Activated naive CD8-positive, alpha-beta T cell (primary cell): ENCODE measurements at regions not wholly inside any gene's neighbourhood (a gene's known extent, or its start where the extent isn't known, plus 50 kb on each side); places are given as distances from the start of the nearest gene placed in this dataset.
"Not testable (repeated sequence)": the region's sequence is repeated elsewhere in the genome, so short reads cannot be mapped to it uniquely, and the experiment has no call there.

Experiments used
- H3K27ac Mint-ChIP-seq: one replicate; pipeline ENCODE4 v1.8.0; 2021; ENCODE audit warnings: mixed read lengths
- H3K27me3 Mint-ChIP-seq: one replicate; pipeline ENCODE4 v1.8.0; 2021; ENCODE audit warnings: mixed read lengths
- H3K36me3 Mint-ChIP-seq: one replicate; pipeline ENCODE4 v1.8.0; 2021; ENCODE audit warnings: mixed read lengths
- H3K4me1 Mint-ChIP-seq: one replicate; pipeline ENCODE4 v1.8.0; 2021; ENCODE audit warnings: low read depth, mixed read lengths
- H3K4me3 Mint-ChIP-seq: one replicate; pipeline ENCODE4 v1.8.0; 2021; ENCODE audit warnings: mild to moderate bottlenecking, mixed read lengths
- H3K9me3 Mint-ChIP-seq: one replicate; pipeline ENCODE4 v1.8.0; 2021; ENCODE audit warnings: low read depth, mixed read lengths

GRCh38 chr9:66152406-66152805, 415.5 kb downstream of the FOXD4L4 start:
- not testable (repeated sequence) for H3K4me1 Mint-ChIP-seq, H3K27me3 Mint-ChIP-seq, H3K4me3 Mint-ChIP-seq, H3K36me3 Mint-ChIP-seq, H3K27ac Mint-ChIP-seq, H3K9me3 Mint-ChIP-seq

DNA sequence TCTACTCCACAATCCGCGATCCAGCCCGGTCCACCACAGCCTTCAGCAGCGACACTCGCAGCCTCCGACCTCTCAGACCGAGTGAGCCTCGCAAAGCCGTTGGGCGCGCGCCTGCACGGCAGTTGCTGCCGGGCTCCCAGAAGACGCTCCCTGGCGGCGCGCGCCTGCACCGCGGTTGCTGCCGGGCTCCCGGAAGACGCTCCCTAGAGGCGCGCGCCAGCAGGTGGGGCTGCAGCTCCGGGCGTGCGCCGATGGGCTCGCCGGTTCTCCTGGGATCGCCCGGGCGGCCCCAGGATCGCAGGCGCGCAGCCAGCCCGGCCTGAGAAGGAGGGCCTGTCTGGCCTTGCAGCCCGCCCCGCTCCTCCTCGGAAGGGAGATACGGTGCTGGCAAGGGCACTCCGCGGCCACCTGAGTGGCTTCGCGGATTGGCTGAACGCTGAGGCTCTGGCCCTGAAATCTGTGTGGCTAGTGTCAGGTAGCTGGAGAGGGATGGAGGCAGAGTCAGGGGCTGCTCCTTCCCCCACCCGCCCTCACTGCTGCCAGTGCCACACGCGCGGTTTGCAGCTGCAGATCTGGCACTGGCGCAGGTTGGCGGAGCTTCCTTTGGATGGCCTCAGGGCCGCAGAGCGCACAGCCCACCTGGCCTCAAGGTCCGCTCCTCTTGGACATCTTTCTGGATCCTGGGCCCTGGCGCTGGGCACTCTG, 416.2 kb downstream of the FOXD4L4 start:
- not testable (repeated sequence) for H3K4me1 Mint-ChIP-seq, H3K4me3 Mint-ChIP-seq, H3K36me3 Mint-ChIP-seq, H3K9me3 Mint-ChIP-seq, H3K27me3 Mint-ChIP-seq, H3K27ac Mint-ChIP-seq

DNA sequence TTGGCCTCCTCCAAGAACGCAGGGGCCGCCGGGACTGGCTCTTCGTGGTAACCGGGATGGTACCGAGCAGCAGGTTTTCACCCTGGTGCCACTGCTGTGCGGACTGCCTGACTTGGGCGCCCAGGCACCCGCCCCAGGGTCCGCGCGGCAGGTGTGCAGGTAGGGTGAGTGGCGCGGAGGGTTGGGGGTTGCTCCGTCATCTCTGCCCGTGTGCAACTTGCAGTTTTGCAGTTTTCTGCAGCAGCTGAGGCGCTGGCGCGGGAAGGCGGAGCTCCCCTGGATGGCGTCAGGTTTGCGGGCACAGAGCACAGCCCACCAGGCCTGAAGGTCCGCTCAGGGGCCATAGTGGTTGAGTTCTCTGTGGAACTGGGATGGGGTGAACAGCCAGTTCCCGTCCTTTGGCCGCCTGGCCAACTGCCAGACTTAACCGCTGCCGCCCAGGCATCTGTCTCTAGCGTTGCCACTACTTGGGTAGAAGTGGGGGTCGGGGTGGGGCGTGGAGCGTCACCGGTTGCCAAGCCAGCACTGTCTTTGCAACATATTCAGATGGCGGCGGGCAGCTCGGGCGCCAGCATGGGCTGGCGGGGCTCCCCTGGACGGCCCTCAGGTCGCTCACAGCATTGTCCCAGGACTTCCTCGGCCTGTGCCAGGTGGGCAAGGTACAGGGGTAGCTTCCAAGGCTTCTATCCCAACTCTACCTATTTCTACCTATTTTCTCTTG, 417.2 kb downstream of the FOXD4L4 start:
- not testable (repeated sequence) for H3K4me1 Mint-ChIP-seq, H3K4me3 Mint-ChIP-seq, H3K9me3 Mint-ChIP-seq, H3K36me3 Mint-ChIP-seq, H3K27me3 Mint-ChIP-seq, H3K27ac Mint-ChIP-seq

DNA sequence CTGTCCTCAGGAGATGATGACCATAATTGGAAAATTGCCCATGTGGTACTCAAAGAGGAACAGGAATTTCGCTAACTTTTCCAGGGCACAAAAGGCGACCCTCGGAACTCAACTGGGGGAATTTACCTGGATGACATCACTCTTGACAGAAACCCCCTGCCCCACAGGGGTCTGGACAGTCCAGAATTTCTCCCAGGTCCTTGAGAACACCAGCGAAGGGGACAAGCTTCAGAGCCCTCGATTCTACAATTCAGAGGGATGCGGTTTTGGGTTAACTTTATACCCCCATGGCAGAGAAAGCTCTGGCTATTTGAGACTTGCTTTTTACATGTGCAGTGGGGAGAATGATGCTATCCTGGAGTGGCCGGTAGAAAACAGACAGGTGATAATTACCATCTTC, 445.4 kb downstream of the FOXD4L4 start:
- not testable (repeated sequence) for H3K4me3 Mint-ChIP-seq, H3K27me3 Mint-ChIP-seq, H3K27ac Mint-ChIP-seq, H3K36me3 Mint-ChIP-seq, H3K9me3 Mint-ChIP-seq, H3K4me1 Mint-ChIP-seq

DNA sequence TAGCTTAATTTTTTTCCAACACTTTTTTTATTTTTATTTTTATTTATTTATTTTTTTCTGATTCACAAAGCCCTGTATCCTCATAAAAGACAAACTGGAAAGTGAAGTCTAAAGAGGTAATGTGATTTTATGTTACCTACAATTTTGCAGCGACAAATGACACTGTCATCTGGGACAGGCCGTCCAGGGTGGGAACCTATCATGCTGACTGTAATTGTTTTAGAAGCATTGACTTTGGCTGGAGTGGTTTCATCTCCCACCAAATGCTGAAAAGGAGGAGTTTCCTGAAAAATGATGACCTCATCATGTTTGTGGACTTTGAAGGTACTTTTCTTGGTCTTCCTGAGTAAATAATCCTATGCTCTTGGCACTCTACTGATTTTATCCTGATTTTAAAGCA, 446.7 kb downstream of the FOXD4L4 start:
- H3K4me3 Mint-ChIP-seq, H3K36me3 Mint-ChIP-seq, H3K27me3 Mint-ChIP-seq, H3K9me3 Mint-ChIP-seq, H3K27ac Mint-ChIP-seq, H3K4me1 Mint-ChIP-seq: not testable (repeated sequence)

GRCh38 chr9:66197199-66197598, 460.3 kb downstream of the FOXD4L4 start:
- not testable (repeated sequence) for H3K27me3 Mint-ChIP-seq, H3K4me3 Mint-ChIP-seq, H3K36me3 Mint-ChIP-seq, H3K27ac Mint-ChIP-seq, H3K9me3 Mint-ChIP-seq, H3K4me1 Mint-ChIP-seq

GRCh38 chr9:66198421-66198820, 461.5 kb downstream of the FOXD4L4 start:
- not testable (repeated sequence) for H3K9me3 Mint-ChIP-seq, H3K4me3 Mint-ChIP-seq

GRCh38 chr9:66206617-66207016, 469.7 kb downstream of the FOXD4L4 start:
- H3K4me1 Mint-ChIP-seq = not testable (repeated sequence)

More at GRCh38 chr9:66198421-66198820, 461.5 kb downstream of the FOXD4L4 start:
- not testable (repeated sequence) for H3K27me3 Mint-ChIP-seq, H3K27ac Mint-ChIP-seq, H3K4me1 Mint-ChIP-seq, H3K36me3 Mint-ChIP-seq

DNA sequence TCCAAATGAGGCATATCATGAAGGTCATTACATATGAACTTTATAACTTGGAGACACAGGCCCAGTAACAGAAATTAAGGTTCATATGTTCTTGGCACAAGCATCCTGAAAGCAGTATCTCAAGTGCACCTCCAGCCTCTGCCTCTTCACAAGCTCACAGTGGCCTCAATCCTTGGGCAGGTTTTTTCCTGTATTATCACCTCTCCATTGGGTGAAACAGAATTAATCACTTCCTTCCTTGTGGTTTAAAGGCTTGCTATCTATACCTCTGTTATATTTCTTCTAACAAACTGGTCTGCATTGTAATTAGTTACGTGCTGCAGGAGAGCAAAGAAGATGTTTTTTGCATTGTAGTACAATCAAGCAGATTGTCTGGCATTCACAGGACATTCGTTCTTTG, 471.0 kb downstream of the FOXD4L4 start:
- H3K27ac Mint-ChIP-seq, H3K36me3 Mint-ChIP-seq, H3K4me1 Mint-ChIP-seq, H3K4me3 Mint-ChIP-seq, H3K9me3 Mint-ChIP-seq, H3K27me3 Mint-ChIP-seq: not testable (repeated sequence)

More at GRCh38 chr9:66206617-66207016, 469.7 kb downstream of the FOXD4L4 start:
- not testable (repeated sequence) for H3K9me3 Mint-ChIP-seq, H3K27me3 Mint-ChIP-seq, H3K4me3 Mint-ChIP-seq, H3K36me3 Mint-ChIP-seq, H3K27ac Mint-ChIP-seq

DNA sequence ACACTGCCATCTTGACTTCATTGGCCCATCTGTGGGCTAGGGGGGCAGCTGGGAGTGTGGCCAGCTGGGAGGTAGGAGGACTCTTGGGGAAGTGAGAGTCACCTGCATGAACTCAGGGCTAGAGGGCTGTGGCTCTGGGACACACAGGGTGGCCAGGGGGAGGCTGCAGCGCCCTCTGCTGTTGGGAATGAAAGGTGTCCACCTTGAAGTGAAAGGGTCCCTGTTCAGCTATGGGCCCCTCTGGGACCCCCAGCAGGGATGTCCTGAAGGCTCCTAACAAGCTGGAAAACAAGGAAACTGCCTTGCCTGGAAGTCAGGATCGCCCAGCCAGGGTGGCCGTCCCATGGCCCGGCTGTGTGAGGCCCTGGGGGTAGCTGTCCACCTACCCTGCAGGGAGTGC, 507.8 kb downstream of the FOXD4L4 start:
- not testable (repeated sequence) for H3K27ac Mint-ChIP-seq

GRCh38 chr9:66245481-66245880, 508.5 kb downstream of the FOXD4L4 start:
- H3K4me1 Mint-ChIP-seq, H3K4me3 Mint-ChIP-seq, H3K27ac Mint-ChIP-seq, H3K9me3 Mint-ChIP-seq, H3K36me3 Mint-ChIP-seq, H3K27me3 Mint-ChIP-seq: not testable (repeated sequence)

More for the DNA sequence above, 507.8 kb downstream of the FOXD4L4 start:
- not testable (repeated sequence) for H3K36me3 Mint-ChIP-seq, H3K4me3 Mint-ChIP-seq, H3K9me3 Mint-ChIP-seq, H3K27me3 Mint-ChIP-seq, H3K4me1 Mint-ChIP-seq

- not testable (repeated sequence) for H3K27ac Mint-ChIP-seq, H3K4me3 Mint-ChIP-seq, H3K36me3 Mint-ChIP-seq, H3K9me3 Mint-ChIP-seq, H3K27me3 Mint-ChIP-seq, H3K4me1 Mint-ChIP-seq
These were observed 520.6 kb downstream of the FOXD4L4 start for GRCh38 chr9:66257581-66257980.

DNA sequence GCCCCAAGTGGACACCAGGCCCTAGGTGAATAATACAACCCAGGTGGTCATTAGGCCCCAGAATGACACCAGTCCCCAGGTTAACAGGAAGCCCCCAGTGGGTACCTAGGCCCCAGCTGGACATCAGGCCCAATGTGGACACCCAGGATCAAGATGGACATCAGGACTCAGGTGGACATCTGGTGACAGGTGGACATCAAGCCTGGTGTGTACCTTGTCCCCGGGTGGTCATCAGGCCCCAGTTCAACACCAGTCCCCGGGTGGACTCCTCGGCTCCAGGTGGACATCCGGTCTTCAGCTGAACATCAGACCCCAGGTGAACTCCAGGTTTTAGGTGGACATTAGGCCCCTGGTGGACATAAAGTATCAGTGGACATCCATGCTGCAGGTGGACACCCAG, 524.6 kb downstream of the FOXD4L4 start:
- H3K36me3 Mint-ChIP-seq, H3K27ac Mint-ChIP-seq, H3K4me3 Mint-ChIP-seq, H3K4me1 Mint-ChIP-seq, H3K27me3 Mint-ChIP-seq, H3K9me3 Mint-ChIP-seq: not testable (repeated sequence)

DNA sequence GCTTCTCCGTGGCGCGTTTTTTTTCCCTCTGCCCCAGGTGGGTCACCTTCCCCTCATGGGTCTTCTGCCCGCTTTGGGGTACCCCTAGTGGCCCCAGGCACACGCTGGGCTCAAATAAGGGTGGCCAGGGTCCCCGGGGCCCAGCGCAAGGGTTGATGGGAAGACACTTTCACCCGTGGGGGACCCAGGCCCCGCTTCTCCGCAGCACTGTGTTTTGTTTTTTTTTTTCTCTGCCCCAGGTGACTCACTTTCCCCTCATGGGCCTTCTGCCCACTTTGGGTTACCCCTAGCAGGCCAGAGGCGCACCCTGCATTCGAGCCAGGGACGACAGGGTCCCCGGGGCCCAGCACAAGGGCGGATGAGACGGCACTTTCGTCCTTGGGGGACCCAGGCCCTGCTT, 526.7 kb downstream of the FOXD4L4 start:
- not testable (repeated sequence) for H3K27me3 Mint-ChIP-seq, H3K9me3 Mint-ChIP-seq, H3K36me3 Mint-ChIP-seq, H3K4me1 Mint-ChIP-seq, H3K27ac Mint-ChIP-seq, H3K4me3 Mint-ChIP-seq

- not testable (repeated sequence) for H3K4me3 Mint-ChIP-seq, H3K36me3 Mint-ChIP-seq, H3K9me3 Mint-ChIP-seq, H3K27me3 Mint-ChIP-seq, H3K27ac Mint-ChIP-seq, H3K4me1 Mint-ChIP-seq
These were observed 527.8 kb downstream of the FOXD4L4 start for GRCh38 chr9:66264786-66265185.

DNA sequence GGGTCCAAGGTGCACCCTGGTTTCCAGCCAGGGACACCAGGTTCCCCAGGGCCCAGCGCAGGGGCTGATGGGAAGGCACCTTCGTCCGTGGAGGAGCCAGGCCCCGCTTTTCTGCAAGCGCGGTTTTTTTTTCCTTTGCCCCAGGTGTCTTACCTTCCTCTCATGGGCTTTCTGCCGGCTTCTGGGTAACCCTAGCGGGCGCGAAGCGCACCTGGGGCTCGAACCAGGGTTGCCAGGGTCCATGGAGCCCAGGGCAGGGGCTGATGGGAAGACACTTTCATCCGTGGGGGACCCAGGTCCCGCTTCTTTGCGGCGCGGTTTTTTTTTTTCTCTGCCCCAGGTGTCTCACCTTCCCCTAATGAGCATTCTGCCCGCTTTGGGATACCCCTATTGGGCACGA, 529.3 kb downstream of the FOXD4L4 start:
- H3K36me3 Mint-ChIP-seq, H3K27me3 Mint-ChIP-seq, H3K4me1 Mint-ChIP-seq, H3K9me3 Mint-ChIP-seq, H3K4me3 Mint-ChIP-seq, H3K27ac Mint-ChIP-seq: not testable (repeated sequence)
